Thoracic aorta (tissue), 2 donors: ENCODE measurements at regions not wholly inside any gene's neighbourhood (a gene's known extent, or its start where the extent isn't known, plus 50 kb on each side); places are given as distances from the start of the nearest gene placed in this dataset.

Source experiments
- ATAC-seq: fragments of 150-250 bp; one replicate; pipeline ENCODE4 v1.8.0; 2017; ENCODE audit warnings: low read depth; ENCODE audit not compliant: insufficient number of reproducible peaks, low FRiP score
- DNase-seq: peaks from one replicate; pipeline ENCODE4 v3.0.0-alpha.2; 2020; ENCODE audit warnings: low spot score
- H3K27ac ChIP-seq, 2 donors: fragments of 200-600 bp; sonication (generic); 1 replicate in 1 of 2; 2 replicates in 1 of 2; pipeline ENCODE4 v1.5.1; 2016; ENCODE audit warnings: mild to moderate bottlenecking in 2 of 2, moderate library complexity in 2 of 2
- H3K27me3 ChIP-seq: fragments of 200-600 bp; sonication (generic); replicated peaks from 2 replicates; pipeline ENCODE4 v1.6.0; 2016; ENCODE audit warnings: mild to moderate bottlenecking; ENCODE audit not compliant: insufficient read depth
- H3K36me3 ChIP-seq: fragments of 200-600 bp; sonication (generic); one replicate; pipeline ENCODE4 v1.5.1; 2016
- H3K4me1 ChIP-seq, 2 donors: fragments of 200-600 bp; sonication (generic); 1 replicate in 1 of 2; 2 replicates in 1 of 2; pipeline versions ENCODE4 v1.5.1 to v1.6.0; 2016; ENCODE audit warnings: low read depth in 2 of 2, mild to moderate bottlenecking in 1 of 2; ENCODE audit not compliant: control insufficient read depth in 1 of 2
- H3K4me3 ChIP-seq: fragments of 200-600 bp; sonication (generic); 2 replicates; pipeline ENCODE4 v1.5.1; 2016; ENCODE audit warnings: mild to moderate bottlenecking
- H3K9me3 ChIP-seq: fragments of 200-600 bp; sonication (generic); 2 replicates; pipeline ENCODE4 v1.5.1; 2016
- CTCF ChIP-seq: fragments of 200-600 bp; sonication (generic); IDR thresholded peaks from one replicate; pipeline ENCODE4 v1.5.1; 2019; ENCODE audit warnings: antibody characterized with exemption

- DNase-seq: no peak
- Histone ChIP-seq H3K4me3 (no peak overlapping the region), H3K27me3 (no peaks in the 10 kb centered on the region), H3K9me3 (no peaks in the 10 kb centered on the region), H3K4me1 (no peaks in the 10 kb centered on the region), H3K27ac (no peak overlapping the region), H3K36me3 (no peaks in the 10 kb centered on the region)
- TF ChIP-seq CTCF: no peak
- no peak for ATAC-seq
These were observed 137.8 kb upstream of the FAM20C start for GRCh38 chr7:54615-55014.

DNA sequence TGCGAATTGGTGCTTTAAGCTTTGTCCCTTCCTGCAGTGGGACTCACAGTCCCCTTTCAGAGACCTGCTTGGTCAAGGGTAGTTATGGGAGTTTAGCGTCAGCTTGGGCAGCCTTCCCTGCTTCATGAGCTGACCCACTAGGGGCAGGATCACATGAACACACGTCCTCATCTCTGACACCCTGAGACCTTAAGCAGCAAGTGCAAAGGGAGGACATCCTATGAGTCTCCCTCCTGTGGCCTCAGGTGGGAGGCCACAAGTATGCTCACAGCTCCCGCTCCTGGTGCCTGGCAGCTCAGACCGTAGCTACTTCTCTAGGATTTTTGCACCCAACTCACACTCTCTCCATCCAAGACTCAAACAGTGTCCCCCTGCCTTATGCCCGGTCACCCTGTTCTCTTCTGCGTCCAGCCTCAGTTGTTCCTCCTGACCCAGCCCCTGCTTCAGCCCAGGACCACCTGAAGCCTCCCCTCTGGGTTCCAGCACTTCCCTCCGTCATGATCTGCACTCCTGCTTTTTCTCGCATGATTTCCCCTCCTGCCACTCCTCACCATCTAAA is 136.6 kb upstream of the FAM20C start:
- ATAC-seq (no peak), DNase-seq (no peak)
- Histone ChIP-seq H3K4me1 (no peaks in the 10 kb centered on the region), H3K27ac (no peak overlapping the region), H3K4me3 (no peak overlapping the region), H3K27me3 (no peaks in the 10 kb centered on the region), H3K9me3 (no peaks in the 10 kb centered on the region), H3K36me3 (no peaks in the 10 kb centered on the region)
- no peak for TF ChIP-seq CTCF

GRCh38 chr7:56291-56913 is 136.0 kb upstream of the FAM20C start:
- TF ChIP-seq CTCF: no peak
- H3K36me3 ChIP-seq: no peaks in the 10 kb centered on the region
- H3K4me3 ChIP-seq: no peak overlapping the region
- H3K27me3 ChIP-seq: no peaks in the 10 kb centered on the region
- DNase-seq (no peak), ATAC-seq (no peak)
- no peak overlapping the region for H3K27ac ChIP-seq
- no peaks in the 10 kb centered on the region for H3K9me3 ChIP-seq
- H3K4me1 ChIP-seq: no peaks in the 10 kb centered on the region

DNA sequence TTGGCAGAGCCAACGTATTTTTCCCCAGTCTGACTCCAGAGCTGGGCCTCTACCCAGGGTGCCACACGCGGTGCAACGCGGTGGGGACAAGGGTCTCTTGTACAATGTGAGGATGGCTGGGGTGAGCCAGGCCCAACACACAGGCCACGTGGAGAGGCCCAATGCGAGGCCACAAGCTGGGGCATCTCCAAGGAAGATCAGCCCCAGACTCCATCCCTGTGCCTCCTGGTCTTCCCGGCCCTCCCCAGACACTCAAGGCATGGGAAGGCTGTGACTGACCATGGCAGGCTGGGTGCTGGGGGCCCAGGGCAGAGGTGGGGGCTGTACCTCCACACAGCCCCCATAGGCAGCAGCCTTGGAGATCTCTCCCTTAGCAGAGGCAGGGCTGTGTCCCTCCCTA is 135.3 kb upstream of the FAM20C start:
- no peak for TF ChIP-seq CTCF
- Histone ChIP-seq H3K36me3 (no peaks in the 10 kb centered on the region), H3K4me1 (no peaks in the 10 kb centered on the region), H3K9me3 (no peaks in the 10 kb centered on the region), H3K4me3 (no peak overlapping the region), H3K27me3 (no peaks in the 10 kb centered on the region), H3K27ac (no peak overlapping the region)
- no peak for DNase-seq
- no peak for ATAC-seq

GRCh38 chr7:57482-58255 is 134.7 kb upstream of the FAM20C start:
- DNase-seq (no peak), ATAC-seq (no peak)
- no peak overlapping the region for H3K27ac ChIP-seq
- no peaks in the 10 kb centered on the region for H3K4me1 ChIP-seq
- TF ChIP-seq CTCF: no peak
- no peaks in the 10 kb centered on the region for H3K27me3 ChIP-seq
- no peaks in the 10 kb centered on the region for H3K9me3 ChIP-seq
- H3K36me3 ChIP-seq: no peaks in the 10 kb centered on the region
- no peak overlapping the region for H3K4me3 ChIP-seq
